Urinary bladder (tissue), 3 donors: ENCODE measurements at regions not wholly inside any gene's neighbourhood (a gene's known extent, or its start where the extent isn't known, plus 50 kb on each side); places are given as distances from the start of the nearest gene placed in this dataset.
"Not testable (repeated sequence)": the region's sequence is repeated elsewhere in the genome, so short reads cannot be mapped to it uniquely, and the experiment has no call there.

Experiments used
- DNase-seq: peaks from one replicate; pipeline ENCODE4 v3.0.0-alpha.2; 2015; ENCODE audit errors: extremely low spot score
- H3K27ac ChIP-seq: one replicate; pipeline ENCODE4 v1.5.1; 2013; ENCODE audit warnings: low read depth, mild to moderate bottlenecking, moderate library complexity
- H3K36me3 ChIP-seq: one replicate; pipeline ENCODE4 v1.6.1; 2013; ENCODE audit warnings: mild to moderate bottlenecking, moderate library complexity; ENCODE audit not compliant: insufficient read depth
- H3K4me1 ChIP-seq: one replicate; pipeline ENCODE4 v1.6.1; 2013; ENCODE audit warnings: mild to moderate bottlenecking, moderate library complexity; ENCODE audit not compliant: insufficient read depth
- H3K4me3 ChIP-seq: one replicate; pipeline ENCODE4 v1.5.1; 2013; ENCODE audit warnings: low read depth, low read length
- WGBS: extraction: QIAGEN DNeasy Blood & Tissue Kit; methylation state at CpG from one replicate; pipeline ENCODE4 v1.1.7; 2013; 5-methylcytosine and 5-hydroxymethylcytosine counted together
- donor health status: healthy with polysubstance abuse.
- donor health status: healthy.

- H3K4me1 ChIP-seq = no peaks in the 10 kb centered on the region
- H3K36me3 ChIP-seq = no peaks in the 10 kb centered on the region
- DNase-seq = no peak
- H3K27ac ChIP-seq = no peak overlapping the region
- WGBS = 55% methylated on average over 1 of the region's 1 CpG
- H3K4me3 ChIP-seq = no peak overlapping the region
Measured at GRCh38 chr7:94779861-94780260, 123.9 kb upstream of the SGCE start.

GRCh38 chr7:94781236-94781635 lies 125.3 kb upstream of the SGCE start:
- no peaks in the 10 kb centered on the region for H3K4me1 ChIP-seq
- H3K27ac ChIP-seq = no peak overlapping the region
- 75% methylated on average over 2 of the region's 2 CpGs for WGBS
- no peak overlapping the region for H3K4me3 ChIP-seq
- no peak for DNase-seq
- no peaks in the 10 kb centered on the region for H3K36me3 ChIP-seq

GRCh38 chr7:94782777-94783176 lies 124.6 kb upstream of the PPP1R9A start:
- Histone ChIP-seq H3K27ac (no peak overlapping the region), H3K4me1 (no peaks in the 10 kb centered on the region), H3K36me3 (no peaks in the 10 kb centered on the region), H3K4me3 (no peak overlapping the region)
- WGBS = 92% methylated on average over 8 of the region's 8 CpGs
- no peak for DNase-seq

GRCh38 chr7:94787285-94787684 lies 120.1 kb upstream of the PPP1R9A start:
- no peak overlapping the region for H3K4me3 ChIP-seq
- no peak for DNase-seq
- WGBS = 49% methylated on average over 1 of the region's 1 CpG

GRCh38 chr7:94788378-94788777 lies 119.0 kb upstream of the PPP1R9A start:
- not testable (repeated sequence) for H3K4me1 ChIP-seq, H3K36me3 ChIP-seq, H3K27ac ChIP-seq, H3K4me3 ChIP-seq, DNase-seq
- WGBS = 90% methylated on average over 3 of the region's 3 CpGs

More at GRCh38 chr7:94787285-94787684, 120.1 kb upstream of the PPP1R9A start:
- Histone ChIP-seq H3K4me1 (no peaks in the 10 kb centered on the region), H3K36me3 (no peaks in the 10 kb centered on the region), H3K27ac (no peak overlapping the region)

- no peak for DNase-seq
- WGBS = 71% methylated on average over 2 of the region's 2 CpGs
- Histone ChIP-seq H3K36me3 (no peaks in the 10 kb centered on the region), H3K4me1 (no peaks in the 10 kb centered on the region), H3K4me3 (no peak overlapping the region), H3K27ac (no peak overlapping the region)
Measured at GRCh38 chr7:94792241-94792640, 115.2 kb upstream of the PPP1R9A start.

GRCh38 chr7:94797404-94797803 lies 110.0 kb upstream of the PPP1R9A start:
- not testable (repeated sequence) for H3K4me3 ChIP-seq, H3K36me3 ChIP-seq, H3K4me1 ChIP-seq, DNase-seq, H3K27ac ChIP-seq
- 92% methylated on average over 6 of the region's 6 CpGs for WGBS

- Histone ChIP-seq H3K4me3 (no peak overlapping the region), H3K36me3 (no peaks in the 10 kb centered on the region), H3K4me1 (no peaks in the 10 kb centered on the region), H3K27ac (no peak overlapping the region)
- DNase-seq = no peak
- 96% methylated on average over 2 of the region's 2 CpGs for WGBS
Measured at GRCh38 chr7:94803821-94804220, 103.6 kb upstream of the PPP1R9A start.

- H3K27ac ChIP-seq, H3K4me3 ChIP-seq, H3K36me3 ChIP-seq, H3K4me1 ChIP-seq, DNase-seq: not testable (repeated sequence)
- WGBS = 87% methylated on average over 1 of the region's 1 CpG
Measured at GRCh38 chr7:94808673-94809072, 98.7 kb upstream of the PPP1R9A start.

- no peaks in the 10 kb centered on the region for H3K36me3 ChIP-seq
- H3K4me3 ChIP-seq = no peak overlapping the region
- WGBS = 88% methylated on average over 3 of the region's 3 CpGs
- no peak for DNase-seq
- no peak overlapping the region for H3K27ac ChIP-seq
- H3K4me1 ChIP-seq = no peaks in the 10 kb centered on the region
Measured at GRCh38 chr7:94810496-94810895, 96.9 kb upstream of the PPP1R9A start.

- DNase-seq = no peak
- Histone ChIP-seq H3K27ac (no peak overlapping the region), H3K4me1 (no peaks in the 10 kb centered on the region), H3K36me3 (no peaks in the 10 kb centered on the region), H3K4me3 (no peak overlapping the region)
- WGBS = 57% methylated on average over 3 of the region's 3 CpGs
Measured at GRCh38 chr7:94813917-94814316, 93.5 kb upstream of the PPP1R9A start.

GRCh38 chr7:94823947-94824346 lies 83.4 kb upstream of the PPP1R9A start:
- DNase-seq = no peak
- no peak overlapping the region for H3K27ac ChIP-seq
- H3K4me1 ChIP-seq = no peaks in the 10 kb centered on the region
- no peaks in the 10 kb centered on the region for H3K36me3 ChIP-seq
- H3K4me3 ChIP-seq = no peak overlapping the region

- H3K4me1 ChIP-seq = no peaks in the 10 kb centered on the region
- no peaks in the 10 kb centered on the region for H3K36me3 ChIP-seq
- no peak overlapping the region for H3K27ac ChIP-seq
- WGBS = 91% methylated on average over 4 of the region's 4 CpGs
- DNase-seq = no peak
- no peak overlapping the region for H3K4me3 ChIP-seq
Measured at GRCh38 chr7:94829987-94830386, 77.4 kb upstream of the PPP1R9A start.

- Histone ChIP-seq H3K4me3 (no peak overlapping the region), H3K4me1 (no peaks in the 10 kb centered on the region), H3K27ac (no peak overlapping the region), H3K36me3 (no peaks in the 10 kb centered on the region)
- no peak for DNase-seq
- 92% methylated on average over 4 of the region's 4 CpGs for WGBS
Measured at GRCh38 chr7:94832051-94832450, 75.3 kb upstream of the PPP1R9A start.

- H3K36me3 ChIP-seq = no peaks in the 10 kb centered on the region
- DNase-seq = no peak
- no peak overlapping the region for H3K27ac ChIP-seq
- no peaks in the 10 kb centered on the region for H3K4me1 ChIP-seq
- no peak overlapping the region for H3K4me3 ChIP-seq
- WGBS = 90% methylated on average over 2 of the region's 2 CpGs
Measured at GRCh38 chr7:94834359-94834758, 73.0 kb upstream of the PPP1R9A start.
